DND-41 (cell line): ENCODE measurements at regions not wholly inside any gene's neighbourhood (a gene's known extent, or its start where the extent isn't known, plus 50 kb on each side); places are given as distances from the start of the nearest gene placed in this dataset.

Source experiments
- EZH2 ChIP-seq: IDR thresholded peaks from 3 replicates; pipeline ENCODE4 v1.6.1; 2012; ENCODE audit warnings: borderline replicate concordance, low read depth, mild to moderate bottlenecking, moderate library complexity, low read length, inconsistent platforms; ENCODE audit not compliant: severe bottlenecking
- TF ChIP-seq, protein P1 (sequence below): IDR thresholded peaks from 2 replicates; pipeline ENCODE4 v1.5.1; 2012; ENCODE audit warnings: borderline replicate concordance, low read length, moderate library complexity, mild to moderate bottlenecking; ENCODE audit not compliant: poor library complexity, severe bottlenecking; ENCODE audit errors: extremely low read depth

DNA sequence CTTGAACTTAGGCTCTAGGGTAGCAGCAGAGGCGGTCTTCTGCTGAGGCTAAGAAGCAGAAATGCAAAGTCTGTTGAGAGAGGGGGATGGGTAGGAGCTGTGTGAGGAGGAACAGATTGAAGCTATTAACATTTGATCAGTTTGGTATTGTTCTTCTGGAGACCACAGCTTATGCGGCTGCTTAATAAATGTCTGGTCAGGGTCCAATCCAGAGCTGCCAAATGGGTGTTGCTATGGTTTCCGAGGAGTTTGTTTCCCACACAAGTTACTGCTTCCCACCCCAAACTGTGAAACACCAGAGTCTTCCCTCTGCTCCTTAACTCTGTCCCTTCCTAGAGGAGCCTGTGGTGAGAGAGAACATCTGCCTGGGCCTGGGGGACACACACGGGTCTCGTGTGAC, 142.2 kb upstream of the KLF4 start:
- TF ChIP-seq, protein P1, sequence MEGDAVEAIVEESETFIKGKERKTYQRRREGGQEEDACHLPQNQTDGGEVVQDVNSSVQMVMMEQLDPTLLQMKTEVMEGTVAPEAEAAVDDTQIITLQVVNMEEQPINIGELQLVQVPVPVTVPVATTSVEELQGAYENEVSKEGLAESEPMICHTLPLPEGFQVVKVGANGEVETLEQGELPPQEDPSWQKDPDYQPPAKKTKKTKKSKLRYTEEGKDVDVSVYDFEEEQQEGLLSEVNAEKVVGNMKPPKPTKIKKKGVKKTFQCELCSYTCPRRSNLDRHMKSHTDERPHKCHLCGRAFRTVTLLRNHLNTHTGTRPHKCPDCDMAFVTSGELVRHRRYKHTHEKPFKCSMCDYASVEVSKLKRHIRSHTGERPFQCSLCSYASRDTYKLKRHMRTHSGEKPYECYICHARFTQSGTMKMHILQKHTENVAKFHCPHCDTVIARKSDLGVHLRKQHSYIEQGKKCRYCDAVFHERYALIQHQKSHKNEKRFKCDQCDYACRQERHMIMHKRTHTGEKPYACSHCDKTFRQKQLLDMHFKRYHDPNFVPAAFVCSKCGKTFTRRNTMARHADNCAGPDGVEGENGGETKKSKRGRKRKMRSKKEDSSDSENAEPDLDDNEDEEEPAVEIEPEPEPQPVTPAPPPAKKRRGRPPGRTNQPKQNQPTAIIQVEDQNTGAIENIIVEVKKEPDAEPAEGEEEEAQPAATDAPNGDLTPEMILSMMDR: no peak
- no peak for TF ChIP-seq EZH2
